NT2/D1 (cell line): ENCODE measurements at regions not wholly inside any gene's neighbourhood (a gene's known extent, or its start where the extent isn't known, plus 50 kb on each side); places are given as distances from the start of the nearest gene placed in this dataset.

Experiments
- YY1 ChIP-seq: IDR thresholded peaks from 2 replicates; pipeline ENCODE4 v1.6.1; 2011; ENCODE audit not compliant: insufficient read length, insufficient read depth
- ZNF274 ChIP-seq: IDR thresholded peaks from 2 replicates; pipeline ENCODE4 v1.6.1; 2011; ENCODE audit warnings: mild to moderate bottlenecking, low read depth, low read length

DNA sequence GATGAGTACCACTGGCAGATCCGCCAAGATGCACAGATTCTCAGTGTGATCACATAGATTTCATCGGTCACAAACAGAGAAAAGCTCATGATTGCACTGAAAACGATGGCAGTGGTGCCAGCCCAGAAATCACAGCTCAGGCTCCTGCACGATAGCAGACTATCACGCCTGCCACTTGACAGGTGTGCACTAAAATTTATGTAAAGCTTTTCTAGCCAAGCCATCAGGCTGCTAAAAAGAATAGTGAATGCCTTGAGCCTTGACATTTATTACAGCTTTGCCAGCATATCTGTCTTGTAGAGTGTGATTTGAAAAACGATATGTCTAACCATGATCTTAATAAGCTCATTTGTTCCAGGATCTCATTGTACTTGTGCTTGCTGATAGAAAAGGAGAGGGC lies 409.5 kb upstream of the CWC22 start:
- TF ChIP-seq ZNF274, result no peak
- no peak for TF ChIP-seq YY1
